DOHH2 (cell line): ENCODE measurements at regions not wholly inside any gene's neighbourhood (a gene's known extent, or its start where the extent isn't known, plus 50 kb on each side); places are given as distances from the start of the nearest gene placed in this dataset.

ENCODE experiments used
- H3F3A ChIP-seq: fragments of 200-600 bp; sonication (generic), shearing (Covaris generic); 2 replicates; pipeline ENCODE4 v1.6.0; 2016; ENCODE audit warnings: antibody characterized with exemption, mild to moderate bottlenecking; ENCODE audit not compliant: control insufficient read depth, insufficient read depth
- H3K27ac ChIP-seq: fragments of 200-600 bp; sonication (generic); 2 replicates; pipeline ENCODE4 v1.5.1; 2014; ENCODE audit warnings: low read depth, mild to moderate bottlenecking, low read length, moderate library complexity
- H3K27me3 ChIP-seq: fragments of 200-600 bp; sonication (generic); 2 replicates; pipeline ENCODE4 v1.6.1; 2014; ENCODE audit warnings: mild to moderate bottlenecking, low read length, mixed read lengths; ENCODE audit not compliant: control insufficient read depth
- H3K36me3 ChIP-seq: fragments of 200-600 bp; sonication (generic); 2 replicates; pipeline ENCODE4 v1.6.1; 2014; ENCODE audit warnings: mild to moderate bottlenecking, low read length, moderate library complexity, mixed read lengths; ENCODE audit not compliant: control insufficient read depth
- H3K4me1 ChIP-seq: fragments of 200-600 bp; sonication (generic); 2 replicates; pipeline ENCODE4 v1.6.1; 2014; ENCODE audit warnings: mild to moderate bottlenecking, low read length, mixed read lengths; ENCODE audit not compliant: control insufficient read depth
- H3K4me2 ChIP-seq: fragments of 200-600 bp; sonication (generic); 2 replicates; pipeline ENCODE4 v1.6.0; 2014; ENCODE audit warnings: mild to moderate bottlenecking, low read length, moderate library complexity
- H3K4me3 ChIP-seq: fragments of 200-600 bp; sonication (generic); 2 replicates; pipeline ENCODE4 v1.5.1; 2014; ENCODE audit warnings: mild to moderate bottlenecking, low read length, mixed read lengths
- H3K79me2 ChIP-seq: fragments of 200-600 bp; sonication (generic); 2 replicates; pipeline ENCODE4 v1.6.1; 2014; ENCODE audit warnings: mild to moderate bottlenecking, low read length, mixed read lengths; ENCODE audit not compliant: control insufficient read depth
- H3K9me2 ChIP-seq: fragments of 200-600 bp; sonication (generic); replicated peaks from 2 replicates; pipeline ENCODE4 v1.6.1; 2014; ENCODE audit warnings: mild to moderate bottlenecking, low read length, mixed read lengths; ENCODE audit not compliant: control insufficient read depth
- H3K9me3 ChIP-seq: fragments of 200-600 bp; sonication (generic); 2 replicates; pipeline ENCODE4 v1.6.1; 2014; ENCODE audit warnings: antibody characterized with exemption, low read length, mixed read lengths; ENCODE audit not compliant: control insufficient read depth, insufficient read depth
- H4K20me1 ChIP-seq: fragments of 200-600 bp; sonication (generic); 2 replicates; pipeline ENCODE4 v1.6.0; 2014; ENCODE audit warnings: low read depth, mild to moderate bottlenecking, antibody characterized with exemption, low read length, moderate library complexity; ENCODE audit not compliant: control insufficient read depth, insufficient read depth
- CTCF ChIP-seq: fragments of 200-600 bp; sonication (generic); IDR thresholded peaks from one replicate; pipeline ENCODE4 v1.5.1; 2014; ENCODE audit warnings: antibody characterized with exemption, mild to moderate bottlenecking, low read depth, low read length; ENCODE audit not compliant: poor library complexity, severe bottlenecking
- EZH2phosphoT487 ChIP-seq: fragments of 200-600 bp; sonication (generic); IDR thresholded peaks from 2 replicates; pipeline ENCODE4 v1.6.1; 2017; ENCODE audit warnings: borderline replicate concordance, mild to moderate bottlenecking, antibody characterized with exemption, low read length, moderate library complexity, mixed read lengths

GRCh38 chrX:13167481-13168231 is 123.2 kb upstream of the FAM9C start:
- H3K9me3 ChIP-seq: no peaks in the 10 kb centered on the region
- H3K27ac ChIP-seq: no peak overlapping the region
- H4K20me1 ChIP-seq: no peaks in the 10 kb centered on the region
- peaks cover 9% of the 10 kb centered on the region for H3K4me1 ChIP-seq
- TF ChIP-seq EZH2phosphoT487 (no peak), CTCF (no peak)
- H3F3A ChIP-seq: no peaks in the 10 kb centered on the region
- no peak overlapping the region for H3K4me3 ChIP-seq
- H3K9me2 ChIP-seq: no peaks in the 10 kb centered on the region
- no peaks in the 10 kb centered on the region for H3K79me2 ChIP-seq
- H3K27me3 ChIP-seq: no peaks in the 10 kb centered on the region
- no peaks in the 10 kb centered on the region for H3K36me3 ChIP-seq
- no peak overlapping the region for H3K4me2 ChIP-seq

- H4K20me1 ChIP-seq: no peaks in the 10 kb centered on the region
- no peak overlapping the region for H3K4me2 ChIP-seq
- no peaks in the 10 kb centered on the region for H3K9me2 ChIP-seq
- no peaks in the 10 kb centered on the region for H3K27me3 ChIP-seq
- no peak overlapping the region for H3K4me3 ChIP-seq
- H3K79me2 ChIP-seq: no peaks in the 10 kb centered on the region
- H3K27ac ChIP-seq: no peak overlapping the region
- no peaks in the 10 kb centered on the region for H3K9me3 ChIP-seq
- no peaks in the 10 kb centered on the region for H3F3A ChIP-seq
- TF ChIP-seq CTCF: no peak
- no peaks in the 10 kb centered on the region for H3K36me3 ChIP-seq
- H3K4me1 ChIP-seq: peaks cover 9% of the 10 kb centered on the region
Observed at GRCh38 chrX:13165266-13166189, 121.1 kb upstream of the FAM9C start.

GRCh38 chrX:13164611-13165010 is 120.2 kb upstream of the FAM9C start:
- H3K4me2 ChIP-seq: no peak overlapping the region
- no peaks in the 10 kb centered on the region for H3K9me2 ChIP-seq
- no peaks in the 10 kb centered on the region for H3K79me2 ChIP-seq
- no peak overlapping the region for H3K27ac ChIP-seq
- no peaks in the 10 kb centered on the region for H3K9me3 ChIP-seq
- TF ChIP-seq CTCF (no peak), EZH2phosphoT487 (no peak)
- no peaks in the 10 kb centered on the region for H3F3A ChIP-seq
- peaks cover 9% of the 10 kb centered on the region for H3K4me1 ChIP-seq
- no peaks in the 10 kb centered on the region for H4K20me1 ChIP-seq
- no peaks in the 10 kb centered on the region for H3K36me3 ChIP-seq
- H3K27me3 ChIP-seq: no peaks in the 10 kb centered on the region
- H3K4me3 ChIP-seq: no peak overlapping the region
